MM.1S (cell line): ENCODE measurements at regions not wholly inside any gene's neighbourhood (a gene's known extent, or its start where the extent isn't known, plus 50 kb on each side); places are given as distances from the start of the nearest gene placed in this dataset.

Experiments
- CTCF ChIP-seq: fragments of 300-600 bp; sonication (generic); IDR thresholded peaks from 2 replicates; pipeline ENCODE4 v1.5.1; 2016; ENCODE audit warnings: antibody characterized with exemption, low read length, mixed read lengths
- EZH2 ChIP-seq: fragments of 300-600 bp; sonication (generic); optimal IDR thresholded peaks from 2 replicates; pipeline ENCODE3; 2017; ENCODE audit warnings: low read depth, mild to moderate bottlenecking, antibody characterized with exemption, low read length, mixed read lengths
- EZH2phosphoT487 ChIP-seq: fragments of 300-600 bp; sonication (generic); IDR thresholded peaks from 2 replicates; pipeline ENCODE4 v1.6.1; 2018; ENCODE audit warnings: antibody characterized with exemption, low read length

DNA sequence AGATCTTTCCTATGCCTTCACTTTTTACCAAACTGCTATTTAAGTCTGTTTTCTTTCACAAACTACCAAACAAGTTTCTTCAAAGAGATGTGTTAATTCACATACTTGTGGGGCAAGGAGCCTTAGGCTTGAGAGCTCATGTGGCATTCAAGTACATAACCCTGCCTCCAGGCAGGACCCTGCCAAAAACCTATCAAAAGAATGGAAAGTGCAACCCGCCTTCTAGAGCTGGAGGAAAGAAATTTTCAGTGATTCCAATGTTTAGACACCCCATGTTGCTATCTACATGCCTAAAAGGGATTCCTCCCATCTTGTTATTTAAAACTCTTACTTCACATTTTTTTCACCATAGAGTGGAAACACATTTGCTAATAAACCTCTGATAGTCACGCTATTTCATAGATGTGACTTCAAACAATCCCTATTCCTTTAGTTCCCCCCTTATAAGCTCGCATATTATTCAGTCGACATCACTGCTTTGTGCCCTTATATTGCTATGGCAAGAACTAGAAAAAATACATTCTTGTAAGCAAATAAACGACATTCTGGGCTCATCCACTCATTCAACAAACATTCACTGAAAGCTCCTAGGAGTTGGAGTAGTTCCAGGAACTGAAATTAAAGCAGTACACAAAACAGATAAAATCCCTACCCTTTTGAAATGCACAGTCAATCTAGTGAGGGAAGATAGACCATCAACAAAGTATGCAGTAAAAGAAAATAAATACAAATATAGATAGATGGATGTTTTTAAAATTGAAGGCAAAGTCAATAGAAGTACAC is 518.1 kb downstream of the ELAVL2 start:
- TF ChIP-seq CTCF, result no peak
- no peak for TF ChIP-seq EZH2
- TF ChIP-seq EZH2phosphoT487, result no peak
